Neuronal stem cell (in vitro differentiated cells): ENCODE measurements at regions not wholly inside any gene's neighbourhood (a gene's known extent, or its start where the extent isn't known, plus 50 kb on each side); places are given as distances from the start of the nearest gene placed in this dataset.
A peak's percentile ranks its signal among the peaks of the same experiment; 100 is the strongest.

Experiments used
- DNase-seq: peaks from one replicate; pipeline ENCODE4 v3.0.0-alpha.2; 2013; ENCODE audit warnings: low spot score
- H2AFZ ChIP-seq: one replicate; pipeline ENCODE4 v1.6.1; 2013; ENCODE audit warnings: mild to moderate bottlenecking, low read length, inconsistent platforms
- H2AK5ac ChIP-seq: 2 replicates; pipeline ENCODE4 v1.6.1; 2013; ENCODE audit warnings: low read depth, mild to moderate bottlenecking, inconsistent platforms, low read length, moderate library complexity, mixed read lengths
- H2BK120ac ChIP-seq: 2 replicates; pipeline ENCODE4 v1.6.1; 2013; ENCODE audit warnings: low read depth, mild to moderate bottlenecking, inconsistent platforms, low read length, moderate library complexity, mixed read lengths
- H2BK12ac ChIP-seq: one replicate; pipeline ENCODE4 v1.6.1; 2013; ENCODE audit warnings: low read length, inconsistent platforms
- H2BK15ac ChIP-seq: 2 replicates; pipeline ENCODE4 v1.6.1; 2013; ENCODE audit warnings: mild to moderate bottlenecking, low read length, inconsistent platforms, mixed read lengths
- H2BK5ac ChIP-seq: one replicate; pipeline ENCODE4 v1.6.1; 2013; ENCODE audit warnings: inconsistent platforms, mild to moderate bottlenecking, low read length, moderate library complexity
- H3K14ac ChIP-seq: one replicate; pipeline ENCODE4 v1.6.1; 2013; ENCODE audit warnings: low read length, inconsistent platforms
- H3K18ac ChIP-seq: 2 replicates; pipeline ENCODE4 v1.6.1; 2013; ENCODE audit warnings: low read length, inconsistent platforms
- H3K23ac ChIP-seq: 2 replicates; pipeline ENCODE4 v1.6.1; 2013; ENCODE audit warnings: low read depth, mild to moderate bottlenecking, mixed read lengths, low read length, inconsistent platforms; ENCODE audit not compliant: poor library complexity
- H3K27ac ChIP-seq: replicated peaks from 3 replicates; pipeline ENCODE4 v1.5.1; 2013; ENCODE audit warnings: low read length, inconsistent platforms
- H3K27me3 ChIP-seq, 3 experiments: 2 replicates each; pipeline ENCODE4 v1.6.1; 2013; ENCODE audit warnings: low read length in 3 of 3, mild to moderate bottlenecking in 2 of 3, inconsistent platforms in 1 of 3, low read depth in 1 of 3, mixed read lengths in 1 of 3, moderate library complexity in 1 of 3; ENCODE audit not compliant: control insufficient read depth in 3 of 3, insufficient read depth in 3 of 3
- H3K36me3 ChIP-seq, 2 donors: replicated peaks in 1 of 2; 2 replicates each; pipeline ENCODE4 v1.6.1; 2013; ENCODE audit warnings: low read length in 2 of 2; ENCODE audit not compliant: control insufficient read depth in 2 of 2, insufficient read depth in 2 of 2
- H3K4ac ChIP-seq: 2 replicates; pipeline ENCODE4 v1.6.1; 2013; ENCODE audit warnings: inconsistent platforms, mild to moderate bottlenecking, low read length, moderate library complexity
- H3K4me1 ChIP-seq, 2 donors: 1 replicate in 1 of 2; 2 replicates in 1 of 2; pipeline ENCODE4 v1.6.1; 2013; ENCODE audit warnings: low read length in 2 of 2, low read depth in 1 of 2; ENCODE audit not compliant: control insufficient read depth in 2 of 2, insufficient read depth in 1 of 2
- H3K4me2 ChIP-seq: one replicate; pipeline ENCODE4 v1.6.1; 2013; ENCODE audit warnings: mild to moderate bottlenecking, low read length, inconsistent platforms; ENCODE audit not compliant: insufficient read depth, poor library complexity, severe bottlenecking
- H3K4me3 ChIP-seq, 2 donors: 2 replicates each; pipeline ENCODE4 v1.5.1; 2013; ENCODE audit warnings: low read length in 2 of 2, mild to moderate bottlenecking in 2 of 2, inconsistent platforms in 1 of 2, moderate library complexity in 1 of 2
- H3K79me1 ChIP-seq: one replicate; pipeline ENCODE4 v1.6.1; 2013; ENCODE audit warnings: low read depth, mild to moderate bottlenecking, inconsistent platforms, low read length, moderate library complexity
- H3K9ac ChIP-seq: one replicate; pipeline ENCODE4 v1.6.1; 2013; ENCODE audit warnings: mild to moderate bottlenecking, low read depth, low read length, inconsistent platforms; ENCODE audit not compliant: poor library complexity
- H3K9me3 ChIP-seq, 2 donors: replicated peaks in 1 of 2; 2 replicates each; pipeline versions ENCODE3 to v1.6.1; 2013; ENCODE audit warnings: low read length in 2 of 2, mild to moderate bottlenecking in 2 of 2, inconsistent platforms in 1 of 2, low read depth in 1 of 2, mixed read lengths in 1 of 2, moderate library complexity in 1 of 2; ENCODE audit not compliant: control insufficient read depth in 2 of 2, insufficient read depth in 1 of 2
- H4K8ac ChIP-seq: one replicate; pipeline ENCODE4 v1.6.1; 2013; ENCODE audit warnings: low read depth, mild to moderate bottlenecking, inconsistent platforms, low read length, moderate library complexity
- H4K91ac ChIP-seq: one replicate; pipeline ENCODE4 v1.6.1; 2013; ENCODE audit warnings: low read length, low read depth, mild to moderate bottlenecking, inconsistent platforms; ENCODE audit not compliant: poor library complexity
- WGBS, 2 donors: extraction: QIAGEN DNeasy Blood & Tissue Kit; methylation state at CpG; one replicate each; pipeline ENCODE4 v1.1.7; 2013; ENCODE audit warnings: missing lambda C conversion rate in 2 of 2, mixed read lengths in 1 of 2; ENCODE audit not compliant: insufficient read length in 2 of 2, insufficient replicate concordance in 1 of 2; ENCODE audit errors: extremely low coverage in 2 of 2; 5-methylcytosine and 5-hydroxymethylcytosine counted together

DNA sequence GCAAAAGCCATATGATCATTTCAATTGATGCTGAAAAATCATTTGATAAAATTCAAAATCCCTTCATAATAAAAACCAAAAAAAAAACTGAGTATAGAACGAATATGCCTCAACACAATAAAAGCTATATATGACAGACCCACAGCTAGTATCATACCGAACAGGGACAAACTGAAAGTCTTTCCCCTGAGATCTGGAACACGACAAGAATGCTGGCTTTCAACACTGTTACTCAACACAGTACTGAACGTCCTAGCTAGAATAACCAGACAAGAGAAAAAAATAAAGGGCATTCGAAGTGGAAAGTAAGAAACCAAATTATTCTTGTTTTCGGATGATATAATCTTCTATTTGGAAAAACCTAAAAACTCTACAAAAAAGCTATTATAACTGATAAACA, 559.9 kb downstream of the EPM2A start:
- no peak overlapping the region for H3K4me3 ChIP-seq
- H2AFZ ChIP-seq = no peak overlapping the region
- H4K91ac ChIP-seq = no peak overlapping the region
- no peak overlapping the region for H3K18ac ChIP-seq
- no peak overlapping the region for H2BK15ac ChIP-seq
- H3K14ac ChIP-seq = no peak overlapping the region
- H3K4me1 ChIP-seq = peaks cover 0 to 9% of the 10 kb centered on the region in 2 donors
- H4K8ac ChIP-seq = no peak overlapping the region
- H3K27ac ChIP-seq = no peak overlapping the region
- WGBS, 2 donors = no CpG with 5 or more reads among the region's 6 CpGs
- no peak overlapping the region for H2BK120ac ChIP-seq
- H3K79me1 ChIP-seq = no peaks in the 10 kb centered on the region
- peaks cover 0 to 6% of the 10 kb centered on the region in 2 donors for H3K9me3 ChIP-seq
- no peaks in the 10 kb centered on the region for H3K36me3 ChIP-seq
- no peak overlapping the region for H3K9ac ChIP-seq
- DNase-seq = no peak
- no peak overlapping the region for H2AK5ac ChIP-seq
- no peaks in the 10 kb centered on the region for H3K27me3 ChIP-seq
- H2BK12ac ChIP-seq = no peak overlapping the region
- H3K23ac ChIP-seq = no peak overlapping the region
- no peak overlapping the region for H3K4me2 ChIP-seq
- no peak overlapping the region for H2BK5ac ChIP-seq
- H3K4ac ChIP-seq = no peak overlapping the region

DNA sequence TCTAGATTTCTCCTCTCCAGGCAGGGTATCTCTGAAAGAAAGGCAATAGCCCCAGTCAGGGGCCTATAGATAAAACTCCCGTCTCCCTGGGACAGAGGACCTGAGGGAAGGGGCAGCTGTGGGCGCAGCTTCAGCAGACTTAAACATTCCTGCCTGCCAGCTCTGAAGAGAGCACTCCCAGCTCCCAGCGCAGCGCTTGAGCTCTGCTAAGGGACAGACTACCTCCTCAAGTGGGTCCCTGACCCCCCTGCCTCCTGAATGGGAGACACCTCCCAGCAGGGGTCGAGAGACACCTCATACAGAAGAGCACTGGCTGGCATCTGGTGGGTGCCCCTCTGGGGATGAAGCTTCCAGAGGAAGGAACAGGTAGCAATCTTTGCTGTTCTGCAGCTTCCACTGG, 556.9 kb downstream of the EPM2A start:
- Histone ChIP-seq H3K9ac (no peak overlapping the region), H3K9me3 (peaks cover 0 to 6% of the 10 kb centered on the region in 2 donors), H2BK5ac (no peak overlapping the region), H4K91ac (no peak overlapping the region), H3K36me3 (no peaks in the 10 kb centered on the region), H4K8ac (no peak overlapping the region), H2BK12ac (no peak overlapping the region), H2BK120ac (no peak overlapping the region), H3K14ac (no peak overlapping the region), H3K27me3 (no peaks in the 10 kb centered on the region), H3K4me1 (no peaks in the 10 kb centered on the region), H3K18ac (peak overlapping the region; percentile 17), H3K79me1 (no peaks in the 10 kb centered on the region), H3K4ac (no peak overlapping the region), H2BK15ac (no peak overlapping the region), H3K27ac (no peak overlapping the region), H2AFZ (no peak overlapping the region), H3K4me2 (no peak overlapping the region), H2AK5ac (no peak overlapping the region), H3K23ac (no peak overlapping the region), H3K4me3 (no peak overlapping the region)
- DNase-seq = no peak
- no CpG with 5 or more reads among the region's 5 CpGs for WGBS, 2 donors

DNA sequence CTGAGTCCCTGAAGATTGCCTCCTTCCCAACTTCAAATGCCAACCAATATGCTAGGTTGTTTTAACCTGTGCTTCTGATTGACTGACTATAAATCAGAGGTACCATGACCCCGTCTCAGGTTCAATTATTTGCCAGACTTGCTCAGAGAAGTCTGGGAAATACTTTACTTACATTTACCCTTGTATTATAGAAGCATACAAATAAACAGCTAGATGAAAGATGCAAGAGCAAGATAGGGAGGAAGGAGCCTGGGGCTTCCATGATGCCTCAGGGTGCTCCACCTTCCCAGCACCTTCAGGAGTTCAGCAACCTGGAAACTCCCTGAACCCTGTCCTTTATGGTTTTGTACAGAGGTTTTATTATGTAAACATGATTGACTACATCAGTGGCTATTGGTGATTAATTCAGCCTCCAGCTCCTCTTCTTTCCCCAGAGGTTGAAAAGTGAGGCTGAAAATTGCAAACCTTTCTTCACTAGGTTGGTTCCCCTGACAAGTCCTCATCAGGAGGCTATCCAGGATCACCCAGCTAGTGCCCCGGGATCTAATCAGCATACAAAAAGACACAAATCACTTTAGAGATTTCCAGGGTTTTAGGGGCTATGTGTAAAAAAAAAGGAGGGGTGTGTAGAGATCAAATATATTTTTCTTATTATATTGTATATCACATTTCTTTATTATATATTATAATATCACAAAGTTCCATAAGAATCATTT, 547.7 kb downstream of the EPM2A start:
- no CpG with 5 or more reads among the region's 2 CpGs for WGBS, 2 donors
- H2BK12ac ChIP-seq = no peak overlapping the region
- H3K18ac ChIP-seq = no peak overlapping the region
- no peak overlapping the region for H4K91ac ChIP-seq
- no peaks in the 10 kb centered on the region for H3K9me3 ChIP-seq
- H3K4ac ChIP-seq = no peak overlapping the region
- no peak overlapping the region for H3K23ac ChIP-seq
- no peak overlapping the region for H4K8ac ChIP-seq
- DNase-seq = no peak
- H3K36me3 ChIP-seq = no peaks in the 10 kb centered on the region
- no peaks in the 10 kb centered on the region for H3K79me1 ChIP-seq
- H3K27ac ChIP-seq = no peak overlapping the region
- H3K4me3 ChIP-seq = no peak overlapping the region
- H3K4me2 ChIP-seq = no peak overlapping the region
- no peak overlapping the region for H2BK120ac ChIP-seq
- no peak overlapping the region for H2AFZ ChIP-seq
- H3K4me1 ChIP-seq = no peaks in the 10 kb centered on the region
- H2BK15ac ChIP-seq = no peak overlapping the region
- H2BK5ac ChIP-seq = no peak overlapping the region
- H2AK5ac ChIP-seq = no peak overlapping the region
- no peak overlapping the region for H3K9ac ChIP-seq
- H3K14ac ChIP-seq = no peak overlapping the region
- H3K27me3 ChIP-seq = no peaks in the 10 kb centered on the region

DNA sequence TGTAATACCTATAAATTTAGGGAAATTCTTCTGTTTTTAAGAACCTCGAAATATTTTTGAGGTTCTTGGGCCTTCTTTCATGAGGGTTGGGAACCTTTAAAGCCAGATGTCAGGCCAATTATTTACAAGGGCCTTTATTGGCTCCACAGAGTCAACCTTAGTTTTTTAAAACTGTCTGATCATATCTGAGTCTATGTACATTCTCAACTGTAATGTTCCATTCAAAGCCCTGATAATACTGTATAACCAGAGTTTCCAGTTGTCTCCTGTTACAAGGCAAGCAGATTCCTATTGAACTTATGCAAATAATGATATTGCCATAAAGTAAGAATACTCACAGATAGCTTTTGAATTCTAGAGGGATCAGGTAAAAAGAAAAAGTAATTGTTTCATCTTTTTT, 545.5 kb downstream of the EPM2A start:
- Histone ChIP-seq H3K27ac (no peak overlapping the region), H3K79me1 (no peaks in the 10 kb centered on the region)
- WGBS, 2 donors = no CpG with 5 or more reads among the region's 1 CpG

More for the DNA sequence above, 545.5 kb downstream of the EPM2A start:
- Histone ChIP-seq H3K14ac (no peak overlapping the region), H3K4ac (no peak overlapping the region), H3K9ac (no peak overlapping the region), H3K4me1 (no peaks in the 10 kb centered on the region), H3K18ac (no peak overlapping the region), H3K9me3 (no peaks in the 10 kb centered on the region), H3K23ac (no peak overlapping the region), H3K4me2 (no peak overlapping the region), H3K27me3 (no peaks in the 10 kb centered on the region), H4K8ac (no peak overlapping the region), H2BK12ac (no peak overlapping the region), H3K4me3 (no peak overlapping the region), H2BK120ac (no peak overlapping the region), H3K36me3 (no peaks in the 10 kb centered on the region), H4K91ac (no peak overlapping the region), H2AK5ac (no peak overlapping the region), H2BK15ac (no peak overlapping the region), H2AFZ (no peak overlapping the region), H2BK5ac (no peak overlapping the region)
- no peak for DNase-seq
